Left lung (tissue), 4 donors: ENCODE measurements at regions not wholly inside any gene's neighbourhood (a gene's known extent, or its start where the extent isn't known, plus 50 kb on each side); places are given as distances from the start of the nearest gene placed in this dataset.

Experiments used
- ATAC-seq: fragments of 200-7000 bp; cut with Tn5 transposase; one replicate; pipeline ENCODE4 v1.9.1; 2020; ENCODE audit warnings: moderate library complexity
- DNase-seq, 4 donors: peaks; one replicate each; pipeline ENCODE4 v3.0.0-alpha.2; 2013 to 2020
- H3K27ac ChIP-seq, 2 donors: fragments of 200-600 bp; sonication (generic) in 1 of 2; one replicate each; pipeline versions ENCODE4 v1.5.0 to v1.8.0; 2020 to 2021
- H3K27me3 ChIP-seq, 2 donors: fragments of 200-600 bp; sonication (generic) in 1 of 2; one replicate each; pipeline versions ENCODE4 v1.5.0 to v1.8.0; 2020 to 2021
- H3K36me3 ChIP-seq, 2 donors: fragments of 200-600 bp; sonication (generic) in 1 of 2; one replicate each; pipeline versions ENCODE4 v1.5.0 to v1.8.0; 2020 to 2021
- H3K4me1 ChIP-seq, 2 donors: fragments of 200-600 bp; one replicate each; pipeline ENCODE4 v1.8.0; 2021
- H3K4me3 ChIP-seq, 2 donors: fragments of 200-600 bp; sonication (generic) in 1 of 2; one replicate each; pipeline versions ENCODE4 v1.5.0 to v1.8.0; 2020 to 2021; ENCODE audit warnings: mild to moderate bottlenecking in 1 of 2
- H3K9me3 ChIP-seq, 2 donors: fragments of 200-600 bp; sonication (generic) in 1 of 2; one replicate each; pipeline versions ENCODE4 v1.5.0 to v1.8.0; 2020 to 2021
- CTCF ChIP-seq, 2 donors: fragments of 200-600 bp; sonication (generic) in 1 of 2; IDR thresholded peaks; one replicate each; pipeline versions ENCODE4 v1.5.0 to v1.8.0; 2021; ENCODE audit warnings: antibody characterized with exemption in 2 of 2
- intact Hi-C, 2 donors: fragments of 100-400 bp; cut with DNase I; formaldehyde crosslinking; loops; one replicate each; pipeline versions ENCODE4 v1.11.2 to v1.14.2; 2022
- donor health status: DM: no; HTN: yes; CAD: no.
- donor health status: DM: no; HTN: no; CAD: no.

- Histone ChIP-seq H3K36me3 (no peaks in the 10 kb centered on the region), H3K27ac (no peak overlapping the region), H3K27me3 (no peaks in the 10 kb centered on the region), H3K9me3 (peaks cover 0 to 3% of the 10 kb centered on the region in 2 donors), H3K4me1 (no peaks in the 10 kb centered on the region), H3K4me3 (no peak overlapping the region)
- intact Hi-C loops = no loop called here
- TF ChIP-seq CTCF (IDR thresholded peaks at IDR 0.05) = no peak
- DNase-seq = no peak
- no peak for ATAC-seq
Observed at GRCh38 chr13:83386609-83387008, 495.7 kb downstream of the SLITRK1 start.

GRCh38 chr13:83378908-83379307 lies 503.4 kb downstream of the SLITRK1 start:
- DNase-seq (no peak), ATAC-seq (no peak)
- no peak for TF ChIP-seq CTCF (IDR thresholded peaks at IDR 0.05)
- Histone ChIP-seq H3K4me1 (no peaks in the 10 kb centered on the region), H3K36me3 (no peaks in the 10 kb centered on the region), H3K4me3 (no peak overlapping the region), H3K27ac (no peak overlapping the region), H3K27me3 (no peaks in the 10 kb centered on the region), H3K9me3 (peaks cover 0 to 2% of the 10 kb centered on the region in 2 donors)
- intact Hi-C loops = no loop called here

- Histone ChIP-seq H3K27ac (no peak overlapping the region), H3K9me3 (peaks cover 0 to 4% of the 10 kb centered on the region in 2 donors), H3K4me3 (no peak overlapping the region), H3K27me3 (no peaks in the 10 kb centered on the region), H3K36me3 (no peaks in the 10 kb centered on the region), H3K4me1 (no peaks in the 10 kb centered on the region)
- ATAC-seq = no peak
- peak in 1 of 4 donors; percentile 1 for DNase-seq
- intact Hi-C loops = no loop called here
- no peak for TF ChIP-seq CTCF (IDR thresholded peaks at IDR 0.05)
Observed at GRCh38 chr13:83377491-83377890, 504.8 kb downstream of the SLITRK1 start.

- ATAC-seq = no peak
- Histone ChIP-seq H3K27me3 (no peaks in the 10 kb centered on the region), H3K4me1 (no peaks in the 10 kb centered on the region), H3K36me3 (no peaks in the 10 kb centered on the region), H3K4me3 (no peak overlapping the region), H3K9me3 (peaks cover 0 to 17% of the 10 kb centered on the region in 2 donors), H3K27ac (no peak overlapping the region)
- no peak for DNase-seq
- no peak for TF ChIP-seq CTCF (IDR thresholded peaks at IDR 0.05)
- intact Hi-C loops = no loop called here
Observed at GRCh38 chr13:83372786-83373185, 509.5 kb downstream of the SLITRK1 start.

- H3K4me1 ChIP-seq = no peaks in the 10 kb centered on the region
- H3K27ac ChIP-seq = no peak overlapping the region
- H3K27me3 ChIP-seq = no peaks in the 10 kb centered on the region
- no peaks in the 10 kb centered on the region for H3K36me3 ChIP-seq
- H3K4me3 ChIP-seq = no peak overlapping the region
- ATAC-seq = no peak
- DNase-seq = no peak
- TF ChIP-seq CTCF (IDR thresholded peaks at IDR 0.05) = no peak
- intact Hi-C loops = no loop called here
- peaks cover 0 to 5% of the 10 kb centered on the region in 2 donors for H3K9me3 ChIP-seq
Observed at GRCh38 chr13:83365723-83366122, 516.6 kb downstream of the SLITRK1 start.
